HEK293 (cell line): ENCODE measurements at regions not wholly inside any gene's neighbourhood (a gene's known extent, or its start where the extent isn't known, plus 50 kb on each side); places are given as distances from the start of the nearest gene placed in this dataset.

Experiments used
- CTCF ChIA-PET: fragments of 350-600 bp; formaldehyde crosslinking; extraction: SDS; loops from one replicate; lab custom pipeline; 2021; ENCODE audit warnings: antibody characterized with exemption; lab: Yijun Ruan, JAX
- POLR2A ChIA-PET: fragments of 300-600 bp; formaldehyde crosslinking; extraction: SDS; loops from one replicate; lab custom pipeline; 2020; ENCODE audit warnings: antibody characterized with exemption, inconsistent platforms; lab: Yijun Ruan, JAX
- H3K27ac ChIP-seq: fragments of 200-500 bp; sonication (Bioruptor generic); 2 replicates; pipeline ENCODE4 v1.5.1; 2014; ENCODE audit warnings: low read depth, low read length, control low read depth, inconsistent platforms; ENCODE audit errors: extremely low read depth
- H3K36me3 ChIP-seq, 2 experiments: fragments of 200-500 bp in 1 of 2; sonication (Bioruptor generic) in 1 of 2; 1 replicate in 1 of 2; 2 replicates in 1 of 2; pipeline ENCODE4 v1.5.1; 2014 to 2017; ENCODE audit warnings: inconsistent platforms in 2 of 2, low read length in 2 of 2; ENCODE audit not compliant: control insufficient read depth in 2 of 2, insufficient read depth in 1 of 2
- H3K4me1 ChIP-seq: fragments of 200-500 bp; sonication (Bioruptor generic); 2 replicates; pipeline ENCODE4 v1.5.1; 2014; ENCODE audit warnings: mild to moderate bottlenecking, low read length, inconsistent platforms; ENCODE audit not compliant: control insufficient read depth, insufficient read depth
- H3K4me3 ChIP-seq: 2 replicates; pipeline ENCODE4 v1.5.1; 2011; ENCODE audit warnings: low read depth, mild to moderate bottlenecking, control low read depth, low read length, moderate library complexity
- H3K9me3 ChIP-seq: fragments of 200-500 bp; sonication (Bioruptor generic); 2 replicates; pipeline ENCODE4 v1.5.1; 2014; ENCODE audit warnings: low read depth, low read length, inconsistent platforms; ENCODE audit not compliant: control insufficient read depth, insufficient read depth
- RBAK ChIP-seq: fragments of 450-650 bp; formaldehyde crosslinking; IDR thresholded peaks from 2 replicates; pipeline ENCODE4 v1.5.1; 2016; ENCODE audit warnings: missing biosample characterization, missing genetic modification characterization
- ZBTB7A ChIP-seq: fragments of 450-650 bp; formaldehyde crosslinking; IDR thresholded peaks from 2 replicates; pipeline ENCODE4 v1.5.1; 2016; ENCODE audit warnings: low read depth, missing biosample characterization, missing genetic modification characterization
- ZNF155 ChIP-seq: fragments of 450-650 bp; formaldehyde crosslinking; IDR thresholded peaks from 2 replicates; pipeline ENCODE4 v1.5.1; 2016; ENCODE audit warnings: missing biosample characterization, missing genetic modification characterization
- ZNF157 ChIP-seq: fragments of 450-650 bp; formaldehyde crosslinking; IDR thresholded peaks from 2 replicates; pipeline ENCODE4 v1.5.1; 2016; ENCODE audit warnings: missing biosample characterization, missing genetic modification characterization
- ZNF23 ChIP-seq: fragments of 450-650 bp; formaldehyde crosslinking; IDR thresholded peaks from 2 replicates; pipeline ENCODE4 v1.5.1; 2016; ENCODE audit warnings: missing biosample characterization, missing genetic modification characterization, borderline replicate concordance
- ZNF24 ChIP-seq: fragments of 450-650 bp; formaldehyde crosslinking; IDR thresholded peaks from 2 replicates; pipeline ENCODE4 v1.5.1; 2016; ENCODE audit warnings: missing biosample characterization, missing genetic modification characterization
- ZNF302 ChIP-seq: fragments of 450-650 bp; formaldehyde crosslinking; IDR thresholded peaks from 2 replicates; pipeline ENCODE4 v1.5.1; 2016; ENCODE audit warnings: missing biosample characterization, missing genetic modification characterization, low read depth
- ZNF311 ChIP-seq: fragments of 450-650 bp; formaldehyde crosslinking; IDR thresholded peaks from 2 replicates; pipeline ENCODE4 v1.5.1; 2017; ENCODE audit warnings: missing biosample characterization, missing genetic modification characterization, borderline replicate concordance
- ZNF350 ChIP-seq: fragments of 450-650 bp; formaldehyde crosslinking; IDR thresholded peaks from 2 replicates; pipeline ENCODE4 v1.5.0; 2017; ENCODE audit warnings: missing biosample characterization, mild to moderate bottlenecking, missing genetic modification characterization
- ZNF354C ChIP-seq: fragments of 450-650 bp; formaldehyde crosslinking; IDR thresholded peaks from 2 replicates; pipeline ENCODE4 v1.5.1; 2016; ENCODE audit warnings: missing biosample characterization, missing genetic modification characterization, low read depth, borderline replicate concordance
- ZNF433 ChIP-seq: fragments of 450-650 bp; formaldehyde crosslinking; IDR thresholded peaks from 2 replicates; pipeline ENCODE4 v1.5.1; 2016; ENCODE audit warnings: missing biosample characterization, missing genetic modification characterization, low read depth
- ZNF473 ChIP-seq: fragments of 450-650 bp; formaldehyde crosslinking; IDR thresholded peaks from 2 replicates; pipeline ENCODE4 v1.5.1; 2017; ENCODE audit warnings: missing biosample characterization, missing genetic modification characterization
- ZNF558 ChIP-seq: fragments of 450-650 bp; formaldehyde crosslinking; IDR thresholded peaks from 2 replicates; pipeline ENCODE4 v1.5.1; 2016; ENCODE audit warnings: missing biosample characterization, missing genetic modification characterization
- ZNF600 ChIP-seq: fragments of 450-650 bp; formaldehyde crosslinking; IDR thresholded peaks from 2 replicates; pipeline ENCODE4 v1.5.1; 2016; ENCODE audit warnings: missing biosample characterization, missing genetic modification characterization
- ZNF658 ChIP-seq: fragments of 450-650 bp; formaldehyde crosslinking; IDR thresholded peaks from 2 replicates; pipeline ENCODE4; 2016; ENCODE audit warnings: missing biosample characterization, missing genetic modification characterization
- ZNF664 ChIP-seq: fragments of 450-650 bp; formaldehyde crosslinking; IDR thresholded peaks from 2 replicates; pipeline ENCODE4 v1.5.1; 2016; ENCODE audit warnings: missing biosample characterization, missing genetic modification characterization
- ZNF791 ChIP-seq: fragments of 450-650 bp; formaldehyde crosslinking; IDR thresholded peaks from 2 replicates; pipeline ENCODE4 v1.5.1; 2016; ENCODE audit warnings: missing biosample characterization, missing genetic modification characterization
- ZSCAN30 ChIP-seq: fragments of 450-650 bp; IDR thresholded peaks from 2 replicates; pipeline ENCODE4 v1.5.1; 2018; ENCODE audit warnings: missing biosample characterization, mild to moderate bottlenecking, missing genetic modification characterization, moderate library complexity
- TF ChIP-seq, protein P1 (sequence below): fragments of 450-650 bp; formaldehyde crosslinking; IDR thresholded peaks from 2 replicates; pipeline ENCODE4 v1.5.1; 2017; ENCODE audit warnings: missing biosample characterization, missing genetic modification characterization
- TF ChIP-seq, protein P2 (sequence below): fragments of 450-650 bp; formaldehyde crosslinking; IDR thresholded peaks from 2 replicates; pipeline ENCODE4 v1.5.1; 2016; ENCODE audit warnings: missing biosample characterization, missing genetic modification characterization
- TF ChIP-seq, protein P3 (sequence below): fragments of 450-650 bp; formaldehyde crosslinking; IDR thresholded peaks from 2 replicates; pipeline ENCODE4 v1.5.1; 2016; ENCODE audit warnings: missing biosample characterization, missing genetic modification characterization

DNA sequence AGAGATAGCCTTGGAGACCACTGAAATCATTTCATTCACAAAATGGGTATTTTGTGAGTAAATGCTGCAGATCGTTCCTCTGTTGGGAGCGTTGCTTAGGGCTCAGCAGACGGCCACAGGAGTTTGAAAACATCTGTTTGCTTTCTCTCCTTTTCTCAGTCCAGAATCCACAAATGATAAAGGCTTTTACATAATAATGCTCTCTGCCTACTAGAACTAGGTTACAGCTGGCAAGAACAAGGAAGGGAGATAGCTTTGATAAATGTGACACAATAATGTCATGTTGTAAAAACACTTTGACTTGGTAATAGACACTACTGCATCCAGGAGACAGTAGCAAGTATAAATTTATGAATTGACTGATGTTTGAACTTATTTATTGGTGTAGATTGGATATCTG, 1072.4 kb upstream of the CDH6 start:
- Histone ChIP-seq H3K27ac (no peak overlapping the region), H3K4me3 (no peak overlapping the region), H3K36me3 (no peaks in the 10 kb centered on the region), H3K4me1 (no peaks in the 10 kb centered on the region), H3K9me3 (no peaks in the 10 kb centered on the region)
- ChIA-PET POLR2A (no interaction called here), CTCF (no interaction called here)
- TF ChIP-seq RBAK (tag by site-specific recombination), result no peak
- no peak for TF ChIP-seq ZNF791
- no peak for TF ChIP-seq ZBTB7A (tag by site-specific recombination)
- TF ChIP-seq ZNF664 (tag by site-specific recombination), result no peak
- TF ChIP-seq ZNF433 (tag by site-specific recombination), result no peak

DNA sequence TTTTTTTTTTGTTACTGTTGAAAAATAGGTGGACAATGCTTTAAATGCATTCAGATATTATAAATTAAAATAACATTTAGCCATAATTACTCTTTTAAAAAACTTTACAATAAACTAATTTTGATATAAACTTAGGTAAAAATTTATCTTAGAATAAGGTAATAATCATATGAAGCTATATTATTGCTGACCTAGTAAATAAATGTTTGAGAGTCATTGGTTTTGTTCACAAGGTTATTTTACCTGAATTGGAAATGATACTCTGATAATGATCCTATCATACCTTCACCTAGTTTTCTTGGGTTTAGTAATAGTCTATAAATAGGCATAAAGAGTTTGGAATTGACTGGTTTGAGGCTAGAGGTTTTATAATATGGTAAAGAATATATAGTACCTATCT, 1076.4 kb upstream of the CDH6 start:
- POLR2A ChIA-PET, result no interaction called here
- no peak overlapping the region for H3K4me3 ChIP-seq
- no peaks in the 10 kb centered on the region for H3K9me3 ChIP-seq
- H3K27ac ChIP-seq, result no peak overlapping the region
- TF ChIP-seq ZNF350 (tag by site-specific recombination) (no peak), ZNF558 (tag by site-specific recombination) (no peak), ZNF157 (no peak), ZNF302 (no peak), ZNF473 (no peak), ZNF23 (tag by site-specific recombination) (no peak)
- TF ChIP-seq, protein P1, sequence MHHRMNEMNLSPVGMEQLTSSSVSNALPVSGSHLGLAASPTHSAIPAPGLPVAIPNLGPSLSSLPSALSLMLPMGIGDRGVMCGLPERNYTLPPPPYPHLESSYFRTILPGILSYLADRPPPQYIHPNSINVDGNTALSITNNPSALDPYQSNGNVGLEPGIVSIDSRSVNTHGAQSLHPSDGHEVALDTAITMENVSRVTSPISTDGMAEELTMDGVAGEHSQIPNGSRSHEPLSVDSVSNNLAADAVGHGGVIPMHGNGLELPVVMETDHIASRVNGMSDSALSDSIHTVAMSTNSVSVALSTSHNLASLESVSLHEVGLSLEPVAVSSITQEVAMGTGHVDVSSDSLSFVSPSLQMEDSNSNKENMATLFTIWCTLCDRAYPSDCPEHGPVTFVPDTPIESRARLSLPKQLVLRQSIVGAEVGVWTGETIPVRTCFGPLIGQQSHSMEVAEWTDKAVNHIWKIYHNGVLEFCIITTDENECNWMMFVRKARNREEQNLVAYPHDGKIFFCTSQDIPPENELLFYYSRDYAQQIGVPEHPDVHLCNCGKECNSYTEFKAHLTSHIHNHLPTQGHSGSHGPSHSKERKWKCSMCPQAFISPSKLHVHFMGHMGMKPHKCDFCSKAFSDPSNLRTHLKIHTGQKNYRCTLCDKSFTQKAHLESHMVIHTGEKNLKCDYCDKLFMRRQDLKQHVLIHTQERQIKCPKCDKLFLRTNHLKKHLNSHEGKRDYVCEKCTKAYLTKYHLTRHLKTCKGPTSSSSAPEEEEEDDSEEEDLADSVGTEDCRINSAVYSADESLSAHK (tag by site-specific recombination), result no peak
- CTCF ChIA-PET, result interaction anchor here (0.8 to 1.0 kb wide), 2 partner anchors 40 to 1862 kb away, joined by 3 to 4 read pairs; no protein-coding TSS in a partner anchor
- no peaks in the 10 kb centered on the region for H3K36me3 ChIP-seq
- no peaks in the 10 kb centered on the region for H3K4me1 ChIP-seq

DNA sequence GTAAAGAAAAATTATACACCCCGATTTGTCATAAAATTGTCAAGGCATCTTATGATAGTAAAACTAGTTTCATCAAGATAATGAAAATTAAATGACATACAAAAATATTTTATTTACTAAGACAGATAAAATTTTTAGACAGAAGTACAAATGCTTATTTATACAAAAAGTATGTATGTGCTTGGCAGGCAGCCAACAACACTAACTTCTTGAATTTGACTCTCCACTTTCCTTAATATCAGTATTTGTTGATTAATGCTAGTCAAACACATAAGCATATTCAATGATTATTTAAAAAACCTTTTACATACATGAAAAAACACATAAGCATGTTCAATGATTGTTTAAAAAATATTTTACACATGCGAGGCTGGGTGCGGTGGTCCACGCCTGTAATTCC, 1079.9 kb upstream of the CDH6 start:
- Histone ChIP-seq H3K4me3 (no peak overlapping the region), H3K36me3 (no peaks in the 10 kb centered on the region), H3K9me3 (no peaks in the 10 kb centered on the region), H3K27ac (no peak overlapping the region), H3K4me1 (no peaks in the 10 kb centered on the region)
- POLR2A ChIA-PET, result no interaction called here
- CTCF ChIA-PET, result no interaction called here
- no peak for TF ChIP-seq ZNF600 (tag by site-specific recombination)
- no peak for TF ChIP-seq ZNF24 (tag by site-specific recombination)
- TF ChIP-seq, all 188 proteins: peak for 0

DNA sequence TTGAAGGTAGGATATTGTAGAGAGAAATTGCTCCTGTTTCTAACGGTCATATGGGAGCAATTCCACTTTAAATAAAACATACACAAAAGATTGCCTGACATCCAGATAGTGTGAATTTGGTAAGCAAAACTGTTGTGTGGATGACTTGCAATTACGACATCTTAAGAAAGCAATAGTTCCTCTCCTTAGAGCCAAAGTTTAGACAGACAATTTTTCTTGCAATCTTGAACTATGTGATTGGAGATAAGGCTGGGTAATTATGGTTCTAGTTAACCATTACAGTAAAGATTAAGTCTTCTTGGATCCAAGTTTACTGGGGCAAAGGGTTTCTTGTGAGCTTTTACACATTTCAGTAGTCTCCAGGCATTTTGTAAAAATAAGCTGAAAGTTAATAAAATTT, 1080.6 kb upstream of the CDH6 start:
- no peaks in the 10 kb centered on the region for H3K36me3 ChIP-seq
- ChIA-PET CTCF (no interaction called here), POLR2A (no interaction called here)

DNA sequence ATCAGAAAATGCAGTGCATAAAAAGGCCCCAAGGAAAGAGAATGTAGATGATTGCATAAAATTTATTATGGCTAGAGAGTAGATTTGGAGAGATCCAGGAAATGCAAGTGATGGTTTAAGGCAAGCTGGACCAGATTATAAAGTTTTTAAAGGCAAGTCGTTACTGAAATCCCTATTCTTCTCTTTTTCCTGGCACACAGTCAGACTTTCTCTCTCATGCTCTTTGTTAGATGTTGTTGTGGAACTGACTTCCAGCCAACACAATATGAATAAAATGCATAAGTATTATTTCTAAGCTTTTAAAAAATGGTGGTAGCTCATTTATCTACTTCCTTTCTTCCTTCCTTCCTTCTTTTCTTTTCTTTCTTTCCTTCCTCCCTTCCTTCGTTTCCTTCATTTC, 1085.4 kb upstream of the CDH6 start:
- ChIA-PET CTCF (no interaction called here), POLR2A (no interaction called here)
- H3K9me3 ChIP-seq, result no peaks in the 10 kb centered on the region
- no peaks in the 10 kb centered on the region for H3K4me1 ChIP-seq
- no peak overlapping the region for H3K4me3 ChIP-seq
- H3K36me3 ChIP-seq, result no peaks in the 10 kb centered on the region
- H3K27ac ChIP-seq, result no peak overlapping the region
- TF ChIP-seq ZNF311, result no peak
- TF ChIP-seq ZNF658 (tag by site-specific recombination), result no peak
- no peak for TF ChIP-seq ZNF157
- TF ChIP-seq, protein P2, sequence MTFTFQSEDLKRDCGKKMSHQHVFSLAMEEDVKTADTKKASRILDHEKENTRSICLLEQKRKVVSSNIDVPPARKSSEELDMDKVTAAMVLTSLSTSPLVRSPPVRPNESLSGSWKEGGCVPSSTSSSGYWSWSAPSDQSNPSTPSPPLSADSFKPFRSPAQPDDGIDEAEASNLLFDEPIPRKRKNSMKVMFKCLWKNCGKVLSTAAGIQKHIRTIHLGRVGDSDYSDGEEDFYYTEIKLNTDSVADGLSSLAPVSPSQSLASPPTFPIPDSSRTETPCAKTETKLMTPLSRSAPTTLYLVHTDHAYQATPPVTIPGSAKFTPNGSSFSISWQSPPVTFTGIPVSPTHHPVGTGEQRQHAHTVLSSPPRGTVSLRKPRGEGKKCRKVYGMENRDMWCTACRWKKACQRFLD, result no peak
- TF ChIP-seq, protein P3, sequence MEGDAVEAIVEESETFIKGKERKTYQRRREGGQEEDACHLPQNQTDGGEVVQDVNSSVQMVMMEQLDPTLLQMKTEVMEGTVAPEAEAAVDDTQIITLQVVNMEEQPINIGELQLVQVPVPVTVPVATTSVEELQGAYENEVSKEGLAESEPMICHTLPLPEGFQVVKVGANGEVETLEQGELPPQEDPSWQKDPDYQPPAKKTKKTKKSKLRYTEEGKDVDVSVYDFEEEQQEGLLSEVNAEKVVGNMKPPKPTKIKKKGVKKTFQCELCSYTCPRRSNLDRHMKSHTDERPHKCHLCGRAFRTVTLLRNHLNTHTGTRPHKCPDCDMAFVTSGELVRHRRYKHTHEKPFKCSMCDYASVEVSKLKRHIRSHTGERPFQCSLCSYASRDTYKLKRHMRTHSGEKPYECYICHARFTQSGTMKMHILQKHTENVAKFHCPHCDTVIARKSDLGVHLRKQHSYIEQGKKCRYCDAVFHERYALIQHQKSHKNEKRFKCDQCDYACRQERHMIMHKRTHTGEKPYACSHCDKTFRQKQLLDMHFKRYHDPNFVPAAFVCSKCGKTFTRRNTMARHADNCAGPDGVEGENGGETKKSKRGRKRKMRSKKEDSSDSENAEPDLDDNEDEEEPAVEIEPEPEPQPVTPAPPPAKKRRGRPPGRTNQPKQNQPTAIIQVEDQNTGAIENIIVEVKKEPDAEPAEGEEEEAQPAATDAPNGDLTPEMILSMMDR (tag by site-specific recombination), result no peak
- no peak for TF ChIP-seq ZNF155 (tag by site-specific recombination)

More for the DNA sequence above, 1080.6 kb upstream of the CDH6 start:
- TF ChIP-seq ZNF354C (tag by site-specific recombination) (no peak), ZSCAN30 (tag by site-specific recombination) (no peak)
- H3K4me3 ChIP-seq, result no peak overlapping the region
- H3K27ac ChIP-seq, result no peak overlapping the region
- H3K9me3 ChIP-seq, result no peaks in the 10 kb centered on the region
- no peaks in the 10 kb centered on the region for H3K4me1 ChIP-seq
